ENCODE measurements at regions not wholly inside any gene's neighbourhood (a gene's known extent, or its start where the extent isn't known, plus 50 kb on each side); places are given as distances from the start of the nearest gene placed in this dataset.

- TF ChIP-seq CTCF (IDR thresholded peaks at IDR 0.05; ENCODE audit: control extremely low read depth in 1 of 3, insufficient read depth in 1 of 3, low read depth in 1 of 3, low read length in 3 of 3) = no peak
Observed at GRCh38 chrX:9280831-9281230, 184.0 kb upstream of the TBL1X start (continued).
